Ramos (cell line): ENCODE measurements at regions not wholly inside any gene's neighbourhood (a gene's known extent, or its start where the extent isn't known, plus 50 kb on each side); places are given as distances from the start of the nearest gene placed in this dataset.

Experiments used
- in situ Hi-C: fragments of 300-500 bp; cut with MboI; formaldehyde crosslinking; loops from one replicate; pipeline ENCODE4 v1.14.3; 2022; ENCODE audit warnings: low sequenced_read_pairs; ENCODE audit not compliant: unreplicated experiment

- in situ Hi-C loops, result no loop called here
Measured at GRCh38 chr1:194548071-194548470, 1361.7 kb upstream of the B3GALT2 start.

- in situ Hi-C loops, result no loop called here
Measured at GRCh38 chr1:194544012-194544411, 1357.6 kb upstream of the B3GALT2 start.

- in situ Hi-C loops, result no loop called here
Measured at GRCh38 chr1:194538453-194538852, 1352.0 kb upstream of the B3GALT2 start.

DNA sequence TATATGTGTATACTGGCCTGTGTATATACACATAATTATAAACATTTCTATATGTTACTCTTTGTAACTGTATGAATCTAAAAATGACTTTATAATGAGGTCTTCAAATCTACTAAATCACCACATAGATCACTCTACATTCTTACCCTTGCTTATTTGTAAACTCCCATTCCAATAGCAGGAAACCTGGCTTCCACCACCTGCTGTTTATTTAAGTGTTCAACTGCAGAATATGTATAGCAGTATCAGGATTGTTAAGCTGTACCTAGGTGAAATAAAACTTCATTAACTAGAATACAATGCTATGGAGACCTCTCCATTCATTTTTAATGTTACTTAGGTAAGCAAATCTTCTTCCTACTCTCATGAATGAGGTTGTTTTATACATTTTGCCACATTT is 1351.1 kb upstream of the B3GALT2 start:
- in situ Hi-C loops, result no loop called here

- in situ Hi-C loops, result no loop called here
Measured at GRCh38 chr1:194535369-194535768, 1349.0 kb upstream of the B3GALT2 start.

DNA sequence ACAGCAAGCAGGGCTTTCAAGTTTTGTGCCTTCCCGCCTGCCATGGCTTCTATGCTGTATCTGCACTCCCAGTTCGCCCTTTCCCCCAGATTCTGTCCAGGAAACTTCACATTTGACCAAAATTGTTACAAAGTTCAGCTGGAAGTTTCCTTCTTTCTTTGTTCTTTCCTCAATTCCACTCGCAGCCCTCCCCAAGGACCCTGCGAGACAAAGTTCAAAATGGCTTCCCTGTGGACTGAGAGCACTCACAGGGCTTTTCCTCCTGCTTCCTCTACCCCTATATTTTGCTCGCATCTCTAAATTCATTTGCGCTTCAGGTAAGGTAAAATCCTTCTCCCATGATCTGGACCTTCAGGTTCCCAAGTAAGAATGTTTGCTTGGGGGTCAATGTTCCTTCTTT is 1348.4 kb upstream of the B3GALT2 start:
- in situ Hi-C loops, result no loop called here

GRCh38 chr1:194533641-194534040 is 1347.2 kb upstream of the B3GALT2 start:
- in situ Hi-C loops, result no loop called here

DNA sequence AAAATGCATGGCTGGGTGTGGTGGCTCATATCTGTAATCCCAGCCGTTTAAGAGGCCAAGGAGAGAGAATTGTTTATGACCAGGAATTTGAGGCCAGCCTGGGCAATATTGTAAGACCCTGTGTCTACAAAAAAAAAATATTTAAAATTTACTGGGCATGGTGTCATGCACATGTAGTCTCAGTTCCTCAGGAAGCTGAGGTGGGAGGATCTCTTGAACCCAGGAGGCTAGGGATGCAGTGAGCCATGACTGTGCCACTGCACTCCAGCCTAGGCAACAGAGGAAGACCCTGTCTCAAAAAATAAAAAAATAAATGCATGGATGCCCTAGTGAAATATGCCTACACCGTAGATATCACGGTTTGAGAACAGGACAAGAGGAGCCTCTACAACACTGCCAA is 1331.2 kb upstream of the B3GALT2 start:
- in situ Hi-C loops, result no loop called here

DNA sequence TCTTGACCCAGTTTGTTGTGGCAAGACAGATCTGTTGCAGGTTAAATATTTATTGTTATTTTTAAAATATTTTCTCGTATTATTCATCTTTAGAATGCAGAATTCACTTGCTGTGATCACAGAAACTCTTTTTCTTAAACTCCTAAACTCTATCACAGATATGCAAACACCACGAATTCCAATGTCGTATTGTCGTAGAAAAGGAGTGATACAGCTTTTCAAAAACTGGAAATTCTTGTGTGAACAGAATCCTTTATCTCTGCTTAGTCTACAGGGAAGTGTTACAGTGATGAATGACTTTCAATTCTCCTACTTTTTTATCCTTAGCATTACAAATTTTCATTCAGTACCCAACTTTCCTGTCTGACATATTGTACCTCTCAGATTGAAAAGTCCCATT is 1329.5 kb upstream of the B3GALT2 start:
- in situ Hi-C loops, result no loop called here

- in situ Hi-C loops, result no loop called here
Measured at GRCh38 chr1:194512957-194513356, 1326.5 kb upstream of the B3GALT2 start.

- in situ Hi-C loops, result no loop called here
Measured at GRCh38 chr1:194512345-194512744, 1325.9 kb upstream of the B3GALT2 start.

DNA sequence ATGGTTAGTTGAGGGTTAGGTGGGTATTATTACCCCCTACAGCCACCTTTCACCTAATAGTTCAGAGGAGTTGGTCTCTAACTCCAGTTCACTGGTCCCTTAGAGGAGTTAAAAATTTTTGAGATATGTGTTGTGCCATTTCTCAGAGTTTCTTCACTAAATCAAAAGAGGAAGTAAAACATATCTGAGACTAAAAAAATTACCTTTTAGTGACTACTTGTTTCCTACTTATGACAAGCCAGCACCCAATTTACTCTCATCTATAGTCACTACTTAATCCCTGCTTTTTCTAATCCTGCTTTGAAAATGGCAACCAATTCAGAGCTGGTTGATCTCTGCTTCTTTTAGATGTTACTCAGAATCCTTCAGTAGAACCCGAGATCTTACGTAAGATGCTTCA is 1316.8 kb upstream of the B3GALT2 start:
- in situ Hi-C loops, result no loop called here

DNA sequence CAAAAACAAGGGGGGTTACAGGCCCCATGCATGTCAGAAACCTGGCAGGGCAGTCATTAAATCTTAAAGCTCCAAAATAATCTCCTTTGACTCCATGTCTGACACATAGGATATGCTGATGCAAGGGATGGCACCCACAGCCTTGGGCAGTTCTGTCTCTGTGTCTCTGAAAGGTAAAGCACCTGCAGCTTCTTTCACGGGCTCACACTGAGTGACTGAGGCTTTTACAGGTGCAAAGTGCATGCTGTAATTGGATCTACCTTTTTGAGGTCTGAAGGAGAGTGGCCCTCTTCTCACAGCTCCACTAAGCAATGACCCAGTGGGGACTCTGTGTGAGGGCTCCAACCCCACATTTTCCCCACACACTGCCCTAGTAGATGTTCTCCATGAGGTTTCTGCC is 1309.0 kb upstream of the B3GALT2 start:
- in situ Hi-C loops, result no loop called here

- in situ Hi-C loops, result no loop called here
Measured at GRCh38 chr1:194487172-194487571, 1300.8 kb upstream of the B3GALT2 start.

DNA sequence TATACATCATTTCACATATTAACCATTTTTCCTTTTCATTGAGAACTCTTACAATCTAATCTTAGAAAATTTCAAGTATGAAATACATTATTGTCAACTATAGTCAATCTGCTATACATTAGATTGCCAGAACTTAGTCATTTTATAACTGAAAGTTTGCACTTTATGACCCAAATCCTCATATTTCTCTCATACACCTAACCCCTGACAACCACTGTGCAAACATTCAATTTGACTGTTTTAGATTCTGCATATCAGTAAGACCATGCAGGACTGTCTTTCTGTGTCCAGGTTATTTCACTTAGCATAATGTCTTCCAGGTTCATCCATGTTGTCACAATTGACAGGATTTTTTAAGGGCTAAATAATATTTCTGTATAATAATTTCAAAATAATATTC is 1299.0 kb upstream of the B3GALT2 start:
- in situ Hi-C loops, result no loop called here

- in situ Hi-C loops, result no loop called here
Measured at GRCh38 chr1:194478731-194479130, 1292.3 kb upstream of the B3GALT2 start.

GRCh38 chr1:194477908-194478307 is 1291.5 kb upstream of the B3GALT2 start:
- in situ Hi-C loops, result no loop called here

GRCh38 chr1:194476872-194477271 is 1290.5 kb upstream of the B3GALT2 start:
- in situ Hi-C loops, result no loop called here

DNA sequence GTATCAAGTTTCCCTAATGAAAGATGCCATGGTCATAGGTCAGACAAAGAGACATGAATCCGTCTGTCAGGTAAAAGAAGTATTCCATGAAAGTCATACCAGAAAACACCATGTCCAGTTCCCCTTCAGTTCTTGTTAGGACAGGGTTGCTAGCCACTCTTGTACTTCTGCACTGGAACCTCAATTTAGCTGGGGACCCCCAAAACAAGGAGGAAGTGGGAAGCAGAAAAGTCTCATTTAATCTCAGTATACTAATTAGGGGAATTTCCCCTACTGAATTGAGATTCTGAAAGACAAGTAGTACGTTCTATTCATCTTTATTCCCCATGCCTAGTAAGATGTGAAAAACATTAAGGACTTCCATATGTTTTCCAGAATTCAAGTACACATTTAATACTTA is 1289.9 kb upstream of the B3GALT2 start:
- in situ Hi-C loops, result no loop called here

- in situ Hi-C loops, result no loop called here
Measured at GRCh38 chr1:194474701-194475100, 1288.3 kb upstream of the B3GALT2 start.

- in situ Hi-C loops, result no loop called here
Measured at GRCh38 chr1:194473766-194474165, 1287.4 kb upstream of the B3GALT2 start.

DNA sequence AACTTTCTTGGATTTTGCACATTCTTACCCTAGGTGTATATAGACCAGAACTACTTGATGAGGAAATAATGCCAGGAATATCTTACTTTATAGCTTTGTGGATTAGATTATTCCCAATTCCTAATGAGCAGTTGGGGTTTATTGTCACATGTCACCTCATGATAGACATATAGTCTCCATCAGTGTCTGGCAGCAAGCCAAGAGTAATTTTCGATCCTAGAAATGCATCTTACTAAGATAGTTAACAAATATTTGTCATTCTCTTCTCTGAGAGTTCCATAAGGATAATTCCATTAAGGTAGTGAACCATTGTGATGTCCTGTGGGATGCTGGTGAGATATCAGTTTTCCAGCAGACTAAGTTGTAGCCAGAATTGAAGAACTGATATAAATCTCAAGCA is 1282.9 kb upstream of the B3GALT2 start:
- in situ Hi-C loops, result no loop called here

- in situ Hi-C loops, result no loop called here
Measured at GRCh38 chr1:194466706-194467105, 1280.3 kb upstream of the B3GALT2 start.
